Activated naive CD8-positive, alpha-beta T cell treated with anti-CD3 and anti-CD28 coated beads for 36 hours (primary cell): ENCODE measurements at regions not wholly inside any gene's neighbourhood (a gene's known extent, or its start where the extent isn't known, plus 50 kb on each side); places are given as distances from the start of the nearest gene placed in this dataset.

Experiments
- DNase-seq: peaks from one replicate; pipeline ENCODE4 v3.0.0; 2021
- H3K27ac Mint-ChIP-seq: one replicate; pipeline ENCODE4 v1.8.0; 2022; ENCODE audit warnings: mild to moderate bottlenecking, moderate library complexity, mixed read lengths
- H3K27me3 Mint-ChIP-seq: one replicate; pipeline ENCODE4 v1.8.0; 2022; ENCODE audit warnings: mild to moderate bottlenecking, mixed read lengths
- H3K36me3 Mint-ChIP-seq: one replicate; pipeline ENCODE4 v1.8.0; 2021; ENCODE audit warnings: mild to moderate bottlenecking, mixed read lengths
- H3K4me1 Mint-ChIP-seq: one replicate; pipeline ENCODE4 v1.8.0; 2021; ENCODE audit warnings: mixed read lengths
- H3K4me3 Mint-ChIP-seq: one replicate; pipeline ENCODE4 v1.8.0; 2022; ENCODE audit warnings: mild to moderate bottlenecking, moderate library complexity, mixed read lengths
- H3K9me3 Mint-ChIP-seq: one replicate; pipeline ENCODE4 v1.8.0; 2022; ENCODE audit warnings: mixed read lengths

GRCh38 chr2:176589287-176589686 is 320.0 kb downstream of the MTX2 start:
- Mint-ChIP-seq H3K36me3 (no peaks in the 10 kb centered on the region), H3K4me1 (no peaks in the 10 kb centered on the region), H3K27me3 (peaks cover 32% of the 10 kb centered on the region), H3K27ac (no peak overlapping the region), H3K4me3 (no peak overlapping the region), H3K9me3 (no peaks in the 10 kb centered on the region)
- DNase-seq: no peak

- Mint-ChIP-seq H3K9me3 (no peaks in the 10 kb centered on the region), H3K27ac (no peak overlapping the region), H3K4me3 (no peak overlapping the region), H3K36me3 (no peaks in the 10 kb centered on the region), H3K27me3 (peaks cover 30% of the 10 kb centered on the region), H3K4me1 (no peaks in the 10 kb centered on the region)
- DNase-seq: no peak
Measured at GRCh38 chr2:176589825-176590440, 320.7 kb downstream of the MTX2 start.

GRCh38 chr2:176592216-176592615 is 323.0 kb downstream of the MTX2 start:
- no peak overlapping the region for H3K4me3 Mint-ChIP-seq
- no peaks in the 10 kb centered on the region for H3K4me1 Mint-ChIP-seq
- H3K27me3 Mint-ChIP-seq: peaks cover 29% of the 10 kb centered on the region
- H3K36me3 Mint-ChIP-seq: no peaks in the 10 kb centered on the region
- no peaks in the 10 kb centered on the region for H3K9me3 Mint-ChIP-seq
- DNase-seq: no peak
- H3K27ac Mint-ChIP-seq: no peak overlapping the region

GRCh38 chr2:176595986-176596385 is 326.7 kb downstream of the MTX2 start:
- no peak overlapping the region for H3K4me3 Mint-ChIP-seq
- no peak overlapping the region for H3K27ac Mint-ChIP-seq
- peaks cover 2% of the 10 kb centered on the region for H3K4me1 Mint-ChIP-seq
- no peak for DNase-seq
- H3K36me3 Mint-ChIP-seq: no peaks in the 10 kb centered on the region
- H3K9me3 Mint-ChIP-seq: no peaks in the 10 kb centered on the region
- peaks cover 42% of the 10 kb centered on the region for H3K27me3 Mint-ChIP-seq

- no peak overlapping the region for H3K27ac Mint-ChIP-seq
- H3K27me3 Mint-ChIP-seq: peaks cover 40% of the 10 kb centered on the region
Measured at GRCh38 chr2:176597916-176598315, 328.7 kb downstream of the MTX2 start.

GRCh38 chr2:176598351-176598750 is 329.1 kb downstream of the MTX2 start:
- DNase-seq: no peak
- Mint-ChIP-seq H3K4me3 (no peak overlapping the region), H3K9me3 (no peaks in the 10 kb centered on the region), H3K4me1 (peaks cover 2% of the 10 kb centered on the region), H3K36me3 (no peaks in the 10 kb centered on the region), H3K27me3 (peaks cover 38% of the 10 kb centered on the region), H3K27ac (no peak overlapping the region)

More at GRCh38 chr2:176597916-176598315, 328.7 kb downstream of the MTX2 start:
- H3K4me3 Mint-ChIP-seq: no peak overlapping the region
- H3K9me3 Mint-ChIP-seq: no peaks in the 10 kb centered on the region
- H3K4me1 Mint-ChIP-seq: peaks cover 2% of the 10 kb centered on the region
- no peak for DNase-seq
- H3K36me3 Mint-ChIP-seq: no peaks in the 10 kb centered on the region

GRCh38 chr2:176599796-176600485 is 330.7 kb downstream of the MTX2 start:
- Mint-ChIP-seq H3K36me3 (no peaks in the 10 kb centered on the region), H3K4me1 (peaks cover 2% of the 10 kb centered on the region), H3K27me3 (peaks cover 36% of the 10 kb centered on the region), H3K9me3 (no peaks in the 10 kb centered on the region), H3K4me3 (no peak overlapping the region), H3K27ac (no peak overlapping the region)
- no peak for DNase-seq

- peaks cover 2% of the 10 kb centered on the region for H3K4me1 Mint-ChIP-seq
- H3K36me3 Mint-ChIP-seq: no peaks in the 10 kb centered on the region
- H3K27ac Mint-ChIP-seq: no peak overlapping the region
- H3K27me3 Mint-ChIP-seq: peaks cover 27% of the 10 kb centered on the region
- H3K4me3 Mint-ChIP-seq: no peak overlapping the region
- DNase-seq: no peak
- no peaks in the 10 kb centered on the region for H3K9me3 Mint-ChIP-seq
Measured at GRCh38 chr2:176601066-176601465, 331.8 kb downstream of the MTX2 start.

- peaks cover 34% of the 10 kb centered on the region for H3K27me3 Mint-ChIP-seq
Measured at GRCh38 chr2:176612036-176612435, 342.8 kb downstream of the MTX2 start.

GRCh38 chr2:176612736-176613135 is 343.5 kb downstream of the MTX2 start:
- no peaks in the 10 kb centered on the region for H3K9me3 Mint-ChIP-seq
- peaks cover 34% of the 10 kb centered on the region for H3K27me3 Mint-ChIP-seq
- no peak overlapping the region for H3K4me3 Mint-ChIP-seq
- DNase-seq: no peak
- no peaks in the 10 kb centered on the region for H3K4me1 Mint-ChIP-seq
- H3K36me3 Mint-ChIP-seq: no peaks in the 10 kb centered on the region
- H3K27ac Mint-ChIP-seq: no peak overlapping the region

More at GRCh38 chr2:176612036-176612435, 342.8 kb downstream of the MTX2 start:
- DNase-seq: no peak
- Mint-ChIP-seq H3K4me3 (no peak overlapping the region), H3K9me3 (no peaks in the 10 kb centered on the region), H3K4me1 (no peaks in the 10 kb centered on the region), H3K27ac (no peak overlapping the region), H3K36me3 (no peaks in the 10 kb centered on the region)

GRCh38 chr2:176613323-176613987 is 344.2 kb downstream of the MTX2 start:
- no peak for DNase-seq
- H3K27ac Mint-ChIP-seq: no peak overlapping the region
- H3K27me3 Mint-ChIP-seq: peaks cover 35% of the 10 kb centered on the region
- H3K36me3 Mint-ChIP-seq: no peaks in the 10 kb centered on the region
- no peaks in the 10 kb centered on the region for H3K9me3 Mint-ChIP-seq
- no peaks in the 10 kb centered on the region for H3K4me1 Mint-ChIP-seq
- no peak overlapping the region for H3K4me3 Mint-ChIP-seq

GRCh38 chr2:176614049-176614448 is 344.8 kb downstream of the MTX2 start:
- no peaks in the 10 kb centered on the region for H3K36me3 Mint-ChIP-seq
- no peak overlapping the region for H3K27ac Mint-ChIP-seq
- H3K9me3 Mint-ChIP-seq: no peaks in the 10 kb centered on the region
- no peak for DNase-seq
- H3K4me3 Mint-ChIP-seq: no peak overlapping the region
- no peaks in the 10 kb centered on the region for H3K4me1 Mint-ChIP-seq
- peaks cover 38% of the 10 kb centered on the region for H3K27me3 Mint-ChIP-seq

GRCh38 chr2:176614930-176615329 is 345.7 kb downstream of the MTX2 start:
- Mint-ChIP-seq H3K9me3 (no peaks in the 10 kb centered on the region), H3K36me3 (no peaks in the 10 kb centered on the region), H3K27me3 (peaks cover 35% of the 10 kb centered on the region), H3K27ac (no peak overlapping the region), H3K4me1 (no peaks in the 10 kb centered on the region), H3K4me3 (no peak overlapping the region)
- no peak for DNase-seq

GRCh38 chr2:176619504-176619903 is 350.3 kb downstream of the MTX2 start:
- Mint-ChIP-seq H3K36me3 (no peaks in the 10 kb centered on the region), H3K4me1 (no peaks in the 10 kb centered on the region), H3K27ac (no peak overlapping the region), H3K9me3 (no peaks in the 10 kb centered on the region), H3K4me3 (no peak overlapping the region), H3K27me3 (peaks cover 35% of the 10 kb centered on the region)
- DNase-seq: no peak

GRCh38 chr2:176621350-176621749 is 352.1 kb downstream of the MTX2 start:
- H3K9me3 Mint-ChIP-seq: no peaks in the 10 kb centered on the region
- DNase-seq: no peak
- no peaks in the 10 kb centered on the region for H3K36me3 Mint-ChIP-seq
- no peak overlapping the region for H3K27ac Mint-ChIP-seq
- no peaks in the 10 kb centered on the region for H3K4me1 Mint-ChIP-seq
- no peak overlapping the region for H3K4me3 Mint-ChIP-seq
- peaks cover 37% of the 10 kb centered on the region for H3K27me3 Mint-ChIP-seq
